ENCODE measurements at regions not wholly inside any gene's neighbourhood (a gene's known extent, or its start where the extent isn't known, plus 50 kb on each side); places are given as distances from the start of the nearest gene placed in this dataset.

GRCh38 chr5:6873359-6873758 is 160.1 kb downstream of the TENT4A start:
- Histone ChIP-seq H3K36me3 (no peaks in the 10 kb centered on the region), H3K27ac (no peak overlapping the region), H3K27me3 (peaks cover 3% of the 10 kb centered on the region), H3K4me3 (no peak overlapping the region), H3K9me3 (no peaks in the 10 kb centered on the region), H3K4me1 (no peaks in the 10 kb centered on the region)
- DNase-seq (ENCODE audit: low spot score in 2 of 2): no peak
- TF ChIP-seq POLR2AphosphoS5 (IDR thresholded peaks at IDR 0.05) (no peak), CTCF (IDR thresholded peaks at IDR 0.05) (no peak), POLR2A (IDR thresholded peaks at IDR 0.05) (no peak), EP300 (IDR thresholded peaks at IDR 0.05) (no peak)
- 69% methylated on average over 3 of the region's 3 CpGs for WGBS

GRCh38 chr5:6875376-6875775 is 162.1 kb downstream of the TENT4A start:
- Histone ChIP-seq H3K27me3 (peaks cover 3% of the 10 kb centered on the region), H3K4me1 (no peaks in the 10 kb centered on the region), H3K27ac (no peak overlapping the region), H3K9me3 (no peaks in the 10 kb centered on the region), H3K4me3 (no peak overlapping the region), H3K36me3 (no peaks in the 10 kb centered on the region)
- no peak for DNase-seq (ENCODE audit: low spot score in 2 of 2)
- TF ChIP-seq CTCF (IDR thresholded peaks at IDR 0.05): no peak
- no peak for TF ChIP-seq POLR2AphosphoS5 (IDR thresholded peaks at IDR 0.05)
- TF ChIP-seq POLR2A (IDR thresholded peaks at IDR 0.05): no peak
- WGBS: 41% methylated on average over 6 of the region's 6 CpGs

- Histone ChIP-seq H3K4me3 (no peak overlapping the region), H3K36me3 (no peaks in the 10 kb centered on the region), H3K9me3 (no peaks in the 10 kb centered on the region), H3K27ac (no peak overlapping the region), H3K27me3 (peaks cover 6% of the 10 kb centered on the region), H3K4me1 (no peaks in the 10 kb centered on the region)
- TF ChIP-seq EP300 (IDR thresholded peaks at IDR 0.05) (no peak), POLR2A (IDR thresholded peaks at IDR 0.05) (no peak)
- 66% methylated on average over 12 of the region's 13 CpGs for WGBS
- no peak for DNase-seq (ENCODE audit: low spot score in 2 of 2)
These were observed 165.0 kb downstream of the TENT4A start for GRCh38 chr5:6877986-6878828.

- H3K27ac ChIP-seq: no peak overlapping the region
- peaks cover 3% of the 10 kb centered on the region for H3K27me3 ChIP-seq
- no peaks in the 10 kb centered on the region for H3K4me1 ChIP-seq
- peaks cover 15% of the 10 kb centered on the region for H3K9me3 ChIP-seq
- TF ChIP-seq POLR2AphosphoS5 (IDR thresholded peaks at IDR 0.05) (no peak), POLR2A (IDR thresholded peaks at IDR 0.05) (no peak), EP300 (IDR thresholded peaks at IDR 0.05) (no peak), CTCF (IDR thresholded peaks at IDR 0.05) (no peak)
- H3K36me3 ChIP-seq: no peaks in the 10 kb centered on the region
- 84% methylated on average over 2 of the region's 2 CpGs for WGBS
- DNase-seq (ENCODE audit: low spot score in 2 of 2): no peak
- H3K4me3 ChIP-seq: no peak overlapping the region
These were observed 172.3 kb downstream of the TENT4A start for GRCh38 chr5:6885581-6885980.

GRCh38 chr5:6886866-6887265 is 173.6 kb downstream of the TENT4A start:
- H3K9me3 ChIP-seq: peaks cover 15% of the 10 kb centered on the region
- H3K36me3 ChIP-seq: no peaks in the 10 kb centered on the region
- no peak overlapping the region for H3K4me3 ChIP-seq
- no peak for DNase-seq (ENCODE audit: low spot score in 2 of 2)
- WGBS: 82% methylated on average over 3 of the region's 3 CpGs
- no peak for TF ChIP-seq EP300 (IDR thresholded peaks at IDR 0.05)
- TF ChIP-seq CTCF (IDR thresholded peaks at IDR 0.05): no peak
- no peak for TF ChIP-seq POLR2AphosphoS5 (IDR thresholded peaks at IDR 0.05)
- no peak for TF ChIP-seq POLR2A (IDR thresholded peaks at IDR 0.05)
- H3K27me3 ChIP-seq: no peaks in the 10 kb centered on the region
- no peaks in the 10 kb centered on the region for H3K4me1 ChIP-seq
- H3K27ac ChIP-seq: no peak overlapping the region

Measured in suprapubic skin (tissue), 4 donors.